ENCODE measurements at regions not wholly inside any gene's neighbourhood (a gene's known extent, or its start where the extent isn't known, plus 50 kb on each side); places are given as distances from the start of the nearest gene placed in this dataset.
"Not testable (repeated sequence)": the region's sequence is repeated elsewhere in the genome, so short reads cannot be mapped to it uniquely, and the experiment has no call there.

DNA sequence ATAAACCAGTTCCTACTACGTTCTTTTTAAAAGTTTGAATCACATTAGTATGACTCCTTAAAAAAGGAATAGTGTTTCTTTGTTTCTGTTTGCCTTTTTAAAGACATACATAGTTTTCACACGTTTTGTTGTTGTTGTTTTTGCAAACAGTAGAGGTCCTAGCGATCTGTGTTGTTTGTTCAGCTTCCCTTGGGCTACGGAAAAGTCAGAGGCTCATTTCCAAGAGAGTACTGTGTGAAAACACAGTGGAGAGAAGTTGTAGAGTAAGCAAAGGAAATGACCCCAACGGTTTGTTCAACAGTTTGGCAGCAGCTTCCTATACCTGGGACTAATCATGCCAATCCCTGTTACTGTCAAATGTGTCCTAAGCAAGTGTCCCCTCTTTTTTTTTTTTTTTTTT lies 87.1 kb upstream of the STEAP1 start:
- no peak overlapping the region for H3K4me3 Mint-ChIP-seq
- no peak overlapping the region for H3K27ac Mint-ChIP-seq (ENCODE audit: low read depth)
- no peak for DNase-seq (ENCODE audit: low spot score in 2 of 2)
- H3K27me3 Mint-ChIP-seq: no peaks in the 10 kb centered on the region
- no peaks in the 10 kb centered on the region for H3K4me1 Mint-ChIP-seq
- peaks cover 9% of the 10 kb centered on the region for H3K9me3 Mint-ChIP-seq
- H3K36me3 Mint-ChIP-seq (ENCODE audit: insufficient read depth): no peaks in the 10 kb centered on the region
- no peak for ATAC-seq (replicated peaks; ENCODE audit: extremely low read depth, poor library complexity, severe bottlenecking)

DNA sequence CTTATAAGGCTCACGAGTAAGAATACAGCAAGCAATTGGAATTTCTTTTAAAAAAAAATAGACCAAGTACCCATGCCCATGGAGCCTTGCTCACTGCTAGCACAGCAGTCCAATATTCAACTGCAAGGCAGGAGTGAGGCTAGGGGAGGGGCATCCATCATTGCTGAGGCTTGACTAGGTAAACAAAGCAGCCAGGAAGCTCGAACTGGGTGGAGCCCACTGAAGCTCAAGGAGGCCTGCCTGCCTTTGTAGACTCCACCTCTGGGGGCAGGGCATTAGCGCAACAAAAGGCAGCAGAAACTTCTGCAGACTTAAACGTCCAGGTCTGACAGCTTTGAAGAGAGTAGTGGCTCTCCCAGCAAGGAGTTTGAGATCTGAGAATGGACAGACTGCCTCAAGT lies 84.0 kb upstream of the STEAP1 start:
- ATAC-seq (replicated peaks; ENCODE audit: extremely low read depth, poor library complexity, severe bottlenecking); H3K27me3 Mint-ChIP-seq; H3K4me1 Mint-ChIP-seq; H3K36me3 Mint-ChIP-seq (ENCODE audit: insufficient read depth); DNase-seq (ENCODE audit: low spot score in 2 of 2); H3K4me3 Mint-ChIP-seq; H3K27ac Mint-ChIP-seq (ENCODE audit: low read depth): not testable (repeated sequence)
- H3K9me3 Mint-ChIP-seq: peaks cover 20% of the 10 kb centered on the region

DNA sequence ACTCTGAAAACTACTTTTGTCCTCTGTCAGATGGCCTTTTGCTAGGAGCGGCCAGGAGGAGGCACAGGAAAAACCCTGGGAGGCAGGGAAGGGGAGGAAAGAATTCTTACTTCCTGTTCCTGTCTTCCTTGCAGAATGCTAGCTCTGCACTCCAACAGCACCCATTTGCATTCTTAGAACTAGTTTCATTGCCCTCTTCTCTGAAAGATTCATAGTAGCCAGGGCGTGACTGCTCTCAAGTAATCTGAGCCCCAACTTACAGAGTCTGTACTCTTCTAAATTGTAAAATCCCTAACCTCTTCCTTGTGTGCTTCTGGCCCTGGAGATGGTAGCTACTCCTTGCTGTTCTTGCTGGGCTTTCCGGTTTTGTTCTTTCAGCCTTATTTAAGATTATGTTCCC lies 75.3 kb upstream of the STEAP1 start:
- H3K9me3 Mint-ChIP-seq: peaks cover 7% of the 10 kb centered on the region
- no peaks in the 10 kb centered on the region for H3K27me3 Mint-ChIP-seq
- ATAC-seq (replicated peaks; ENCODE audit: extremely low read depth, poor library complexity, severe bottlenecking): no peak
- H3K27ac Mint-ChIP-seq (ENCODE audit: low read depth): no peak overlapping the region
- no peaks in the 10 kb centered on the region for H3K36me3 Mint-ChIP-seq (ENCODE audit: insufficient read depth)
- no peak overlapping the region for H3K4me3 Mint-ChIP-seq
- no peak for DNase-seq (ENCODE audit: low spot score in 2 of 2)
- H3K4me1 Mint-ChIP-seq: no peaks in the 10 kb centered on the region

DNA sequence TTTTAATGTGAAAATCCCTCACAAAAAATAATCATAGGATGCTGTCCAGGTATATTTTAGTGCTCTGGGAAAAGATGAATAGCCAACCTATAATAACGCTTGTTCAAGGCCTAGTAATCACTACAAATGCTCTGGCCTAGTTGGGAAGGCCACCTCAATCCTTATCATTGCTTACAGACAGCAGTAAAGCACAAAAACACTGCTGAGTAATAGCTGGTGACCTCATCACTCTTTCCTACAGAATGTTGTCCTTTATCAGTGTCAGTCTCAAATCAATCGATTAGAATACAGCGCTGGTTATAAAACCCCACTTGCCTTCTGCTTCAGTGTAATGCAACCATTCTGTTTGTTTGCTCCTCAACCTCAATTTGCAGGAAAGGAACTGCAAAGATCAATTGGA lies 72.6 kb upstream of the STEAP1 start:
- ATAC-seq (replicated peaks; ENCODE audit: extremely low read depth, poor library complexity, severe bottlenecking) (no peak), DNase-seq (ENCODE audit: low spot score in 2 of 2) (no peak)
- H3K9me3 Mint-ChIP-seq: no peaks in the 10 kb centered on the region
- H3K27me3 Mint-ChIP-seq: peaks cover 15% of the 10 kb centered on the region
- no peaks in the 10 kb centered on the region for H3K4me1 Mint-ChIP-seq
- H3K4me3 Mint-ChIP-seq: no peak overlapping the region
- no peak overlapping the region for H3K27ac Mint-ChIP-seq (ENCODE audit: low read depth)
- H3K36me3 Mint-ChIP-seq (ENCODE audit: insufficient read depth): no peaks in the 10 kb centered on the region

DNA sequence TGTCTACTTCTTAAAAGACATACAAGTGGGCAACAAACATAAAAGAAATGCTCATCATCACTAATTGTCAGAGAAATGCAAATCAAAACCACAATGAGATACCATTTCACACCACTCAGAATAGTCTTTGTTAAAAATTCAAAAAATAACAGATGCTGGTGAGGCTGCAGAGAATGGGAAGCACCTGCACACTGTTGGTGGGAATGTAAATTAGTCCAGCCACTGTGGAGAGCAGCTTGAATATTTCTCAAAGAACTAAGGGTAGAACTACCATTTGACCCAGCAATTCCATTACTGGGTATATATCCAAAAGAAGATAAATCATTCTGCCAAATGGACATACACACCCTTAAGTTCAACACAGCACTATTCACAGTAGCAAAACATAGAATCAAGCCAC lies 61.8 kb upstream of the STEAP1 start:
- no peak overlapping the region for H3K4me3 Mint-ChIP-seq
- ATAC-seq (replicated peaks; ENCODE audit: extremely low read depth, poor library complexity, severe bottlenecking): no peak
- no peak overlapping the region for H3K27ac Mint-ChIP-seq (ENCODE audit: low read depth)
- no peak for DNase-seq (ENCODE audit: low spot score in 2 of 2)
- no peaks in the 10 kb centered on the region for H3K27me3 Mint-ChIP-seq
- H3K36me3 Mint-ChIP-seq (ENCODE audit: insufficient read depth): no peaks in the 10 kb centered on the region
- no peaks in the 10 kb centered on the region for H3K4me1 Mint-ChIP-seq
- no peaks in the 10 kb centered on the region for H3K9me3 Mint-ChIP-seq

DNA sequence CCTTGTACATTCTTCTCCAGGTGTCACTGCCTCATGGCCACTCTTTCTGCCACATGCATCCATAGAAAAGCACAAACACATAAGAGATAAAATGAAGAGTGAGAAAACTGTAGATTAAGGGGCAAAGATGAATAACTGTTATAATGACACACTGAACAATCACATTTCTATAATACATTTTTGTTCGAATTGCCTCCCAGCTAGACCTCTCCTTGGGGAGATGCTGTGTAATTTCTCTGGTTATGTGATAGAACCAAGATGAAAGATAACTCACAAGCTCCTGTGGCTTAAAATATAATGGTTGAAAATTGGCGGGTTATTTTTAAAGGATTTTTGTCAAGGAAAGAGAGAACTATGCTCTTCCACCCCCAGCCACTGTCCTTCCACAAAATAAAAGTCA lies 60.2 kb upstream of the STEAP1 start:
- Mint-ChIP-seq H3K9me3 (no peaks in the 10 kb centered on the region), H3K4me1 (no peaks in the 10 kb centered on the region), H3K36me3 (ENCODE audit: insufficient read depth) (no peaks in the 10 kb centered on the region), H3K27ac (ENCODE audit: low read depth) (no peak overlapping the region), H3K27me3 (no peaks in the 10 kb centered on the region), H3K4me3 (no peak overlapping the region)
- DNase-seq (ENCODE audit: low spot score in 2 of 2) (no peak), ATAC-seq (replicated peaks; ENCODE audit: extremely low read depth, poor library complexity, severe bottlenecking) (no peak)

Measured in central memory CD8-positive, alpha-beta T cell (primary cell).